ENCODE measurements at regions not wholly inside any gene's neighbourhood (a gene's known extent, or its start where the extent isn't known, plus 50 kb on each side); places are given as distances from the start of the nearest gene placed in this dataset.
A peak's percentile ranks its signal among the peaks of the same experiment; 100 is the strongest.

DNA sequence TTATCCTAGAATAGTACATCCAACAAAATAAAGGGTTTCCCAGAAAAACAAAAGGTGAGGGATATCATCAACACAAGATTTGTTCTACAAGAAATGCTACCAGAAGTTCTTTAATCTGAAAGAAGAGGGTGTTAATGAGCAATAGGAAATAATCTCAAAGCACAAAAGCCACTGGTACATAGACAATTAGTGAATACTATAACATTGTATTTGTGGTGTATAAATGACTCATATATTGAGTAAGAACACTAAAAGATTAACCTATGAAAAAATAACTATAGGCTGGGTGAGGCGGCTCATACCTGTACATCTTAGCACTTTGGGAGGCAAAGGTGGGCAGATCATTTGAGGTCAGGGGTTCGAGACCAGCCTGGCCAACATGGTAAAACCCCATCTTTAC is 210.2 kb upstream of the SLITRK3 start:
- Histone ChIP-seq H3K36me3 (ENCODE audit: control insufficient read depth, insufficient read depth, low read length) (no peaks in the 10 kb centered on the region), H3K4me3 (ENCODE audit: low read depth, low read length) (no peak overlapping the region), H3K27me3 (ENCODE audit: control insufficient read depth, insufficient read depth, low read length) (no peaks in the 10 kb centered on the region)
- no peak for FAIRE-seq
- peak; percentile 29 for DNase-seq (ENCODE audit: low read depth)
- TF ChIP-seq, protein P1, sequence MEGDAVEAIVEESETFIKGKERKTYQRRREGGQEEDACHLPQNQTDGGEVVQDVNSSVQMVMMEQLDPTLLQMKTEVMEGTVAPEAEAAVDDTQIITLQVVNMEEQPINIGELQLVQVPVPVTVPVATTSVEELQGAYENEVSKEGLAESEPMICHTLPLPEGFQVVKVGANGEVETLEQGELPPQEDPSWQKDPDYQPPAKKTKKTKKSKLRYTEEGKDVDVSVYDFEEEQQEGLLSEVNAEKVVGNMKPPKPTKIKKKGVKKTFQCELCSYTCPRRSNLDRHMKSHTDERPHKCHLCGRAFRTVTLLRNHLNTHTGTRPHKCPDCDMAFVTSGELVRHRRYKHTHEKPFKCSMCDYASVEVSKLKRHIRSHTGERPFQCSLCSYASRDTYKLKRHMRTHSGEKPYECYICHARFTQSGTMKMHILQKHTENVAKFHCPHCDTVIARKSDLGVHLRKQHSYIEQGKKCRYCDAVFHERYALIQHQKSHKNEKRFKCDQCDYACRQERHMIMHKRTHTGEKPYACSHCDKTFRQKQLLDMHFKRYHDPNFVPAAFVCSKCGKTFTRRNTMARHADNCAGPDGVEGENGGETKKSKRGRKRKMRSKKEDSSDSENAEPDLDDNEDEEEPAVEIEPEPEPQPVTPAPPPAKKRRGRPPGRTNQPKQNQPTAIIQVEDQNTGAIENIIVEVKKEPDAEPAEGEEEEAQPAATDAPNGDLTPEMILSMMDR (IDR thresholded peaks at IDR 0.05; ENCODE audit: insufficient read depth, low read length, severe bottlenecking) = no peak

DNA sequence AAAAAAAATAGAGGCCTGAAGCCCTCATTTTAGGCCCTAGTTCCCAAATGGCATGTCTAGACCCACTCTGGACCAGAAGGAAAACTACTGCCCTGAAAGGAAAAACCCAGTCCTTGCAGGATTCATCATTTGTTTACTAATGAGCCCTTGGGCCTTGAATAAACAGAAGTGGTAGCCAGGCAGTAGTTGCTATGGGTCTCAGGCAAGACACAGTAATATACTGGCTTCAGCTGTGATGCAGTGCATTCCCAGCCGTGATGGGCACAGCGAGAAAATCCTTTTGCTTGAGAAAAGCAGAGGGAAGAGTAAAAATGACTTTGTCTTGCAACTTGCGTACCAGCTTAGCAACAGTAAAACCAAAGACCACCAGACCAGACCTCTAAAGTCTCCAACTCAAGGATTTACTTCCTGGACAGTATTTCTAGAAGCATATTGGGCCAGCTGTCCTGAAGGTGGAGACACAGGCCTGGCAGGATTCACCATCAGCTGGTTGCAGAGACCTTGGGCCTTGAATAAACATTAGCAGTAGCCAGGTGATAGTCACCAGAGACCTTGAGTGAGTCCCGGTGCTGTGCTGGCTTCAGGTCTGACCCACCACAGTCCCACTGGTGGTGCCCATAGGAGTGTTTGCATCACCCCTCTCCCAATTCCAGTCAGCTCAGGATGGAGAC is 208.3 kb upstream of the SLITRK3 start:
- FAIRE-seq = no peak
- no peaks in the 10 kb centered on the region for H3K36me3 ChIP-seq (ENCODE audit: control insufficient read depth, insufficient read depth, low read length)
- H3K4me3 ChIP-seq (ENCODE audit: low read depth, low read length) = no peak overlapping the region
- no peak for DNase-seq (ENCODE audit: low read depth)
- H3K27me3 ChIP-seq (ENCODE audit: control insufficient read depth, insufficient read depth, low read length) = no peaks in the 10 kb centered on the region
- TF ChIP-seq, protein P1 (IDR thresholded peaks at IDR 0.05; ENCODE audit: insufficient read depth, low read length, severe bottlenecking) = no peak

DNA sequence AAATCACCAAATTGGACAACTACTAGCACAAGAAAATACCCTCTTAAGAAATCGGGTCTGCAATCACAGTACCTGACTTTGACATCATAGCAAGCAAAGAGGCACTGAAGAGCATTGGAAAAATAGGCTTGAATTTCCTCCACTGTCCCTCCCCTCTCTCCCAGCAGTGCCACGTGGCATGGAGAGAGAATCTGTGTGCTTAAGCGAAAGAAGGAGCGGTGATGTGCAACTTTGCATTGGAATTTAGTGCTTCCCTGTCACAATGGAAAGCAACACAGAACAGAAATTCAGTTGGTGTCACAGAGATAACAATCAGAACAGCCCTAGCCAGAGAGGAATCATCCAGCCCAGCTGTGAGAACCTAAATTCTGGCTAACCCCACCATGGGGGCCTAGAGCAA is 207.5 kb upstream of the SLITRK3 start:
- no peak for DNase-seq (ENCODE audit: low read depth)
- H3K36me3 ChIP-seq (ENCODE audit: control insufficient read depth, insufficient read depth, low read length) = no peaks in the 10 kb centered on the region
- TF ChIP-seq, protein P1 (IDR thresholded peaks at IDR 0.05; ENCODE audit: insufficient read depth, low read length, severe bottlenecking) = no peak
- H3K4me3 ChIP-seq (ENCODE audit: low read depth, low read length) = no peak overlapping the region
- no peaks in the 10 kb centered on the region for H3K27me3 ChIP-seq (ENCODE audit: control insufficient read depth, insufficient read depth, low read length)
- FAIRE-seq = no peak

DNA sequence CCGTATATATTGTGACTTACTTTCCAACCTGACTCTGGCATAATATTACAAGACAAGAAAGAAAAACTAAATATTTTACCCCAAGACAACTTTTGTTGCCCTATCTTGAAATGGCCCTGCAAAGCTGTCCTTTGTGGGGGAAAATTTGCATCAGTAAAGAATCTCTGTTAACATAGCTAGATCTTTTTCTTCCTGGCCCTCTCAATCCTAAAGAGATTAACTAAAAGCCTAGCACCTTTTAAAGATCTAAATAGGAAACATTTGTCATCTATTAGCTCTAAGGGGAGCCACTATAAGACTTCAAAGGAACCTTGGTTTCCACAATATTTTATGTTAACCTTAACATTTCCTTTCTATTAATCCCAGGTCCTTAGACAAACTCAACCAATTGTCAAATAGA is 199.0 kb upstream of the SLITRK3 start:
- no peak for DNase-seq (ENCODE audit: low read depth)
- FAIRE-seq = no peak
- TF ChIP-seq, protein P1 (IDR thresholded peaks at IDR 0.05; ENCODE audit: insufficient read depth, low read length, severe bottlenecking) = no peak
- Histone ChIP-seq H3K4me3 (ENCODE audit: low read depth, low read length) (no peak overlapping the region), H3K27me3 (ENCODE audit: control insufficient read depth, insufficient read depth, low read length) (no peaks in the 10 kb centered on the region), H3K36me3 (ENCODE audit: control insufficient read depth, insufficient read depth, low read length) (no peaks in the 10 kb centered on the region)

DNA sequence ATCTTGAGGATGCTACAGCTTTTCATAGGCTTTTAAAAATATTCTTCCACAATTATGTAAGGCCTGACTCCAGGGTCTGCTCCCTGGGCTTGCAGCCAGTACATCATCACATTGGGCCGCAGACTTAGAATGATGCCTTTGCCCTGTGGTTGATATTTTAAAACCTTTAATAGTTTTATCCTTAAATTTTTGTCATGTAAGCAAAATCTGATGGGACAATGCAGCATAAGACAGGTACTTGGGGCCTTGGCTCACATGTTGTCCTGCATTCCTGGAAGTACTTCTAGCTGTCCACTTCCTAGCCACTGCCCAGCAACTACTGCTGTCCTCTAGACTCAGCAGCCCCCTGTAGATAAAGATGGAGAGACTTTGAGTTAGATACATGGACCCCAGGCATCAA is 197.3 kb upstream of the SLITRK3 start:
- Histone ChIP-seq H3K4me3 (ENCODE audit: low read depth, low read length) (no peak overlapping the region), H3K36me3 (ENCODE audit: control insufficient read depth, insufficient read depth, low read length) (no peaks in the 10 kb centered on the region), H3K27me3 (ENCODE audit: control insufficient read depth, insufficient read depth, low read length) (no peaks in the 10 kb centered on the region)
- FAIRE-seq = no peak
- DNase-seq (ENCODE audit: low read depth) = no peak
- TF ChIP-seq, protein P1 (IDR thresholded peaks at IDR 0.05; ENCODE audit: insufficient read depth, low read length, severe bottlenecking) = no peak

DNA sequence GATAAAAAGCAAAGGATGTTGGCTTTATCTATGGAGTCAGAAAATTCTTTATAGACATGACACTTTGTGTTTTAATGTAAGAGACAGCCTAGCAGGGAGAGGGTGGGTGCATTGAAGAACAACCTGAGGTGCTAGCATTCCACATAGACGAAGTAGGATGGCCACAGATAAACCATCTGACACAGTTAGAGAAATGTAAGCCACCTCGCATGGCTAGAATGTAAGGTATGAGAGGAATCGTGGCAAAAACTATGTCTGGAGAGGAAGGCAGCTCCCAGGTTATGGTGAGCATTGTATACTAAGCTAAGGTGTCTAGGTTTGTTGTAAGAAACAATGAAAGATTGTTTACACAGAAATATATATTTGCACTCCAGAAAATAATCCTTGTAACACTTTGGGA is 194.0 kb upstream of the SLITRK3 start:
- DNase-seq (ENCODE audit: low read depth) (no peak), FAIRE-seq (no peak)
- Histone ChIP-seq H3K4me3 (ENCODE audit: low read depth, low read length) (no peak overlapping the region), H3K27me3 (ENCODE audit: control insufficient read depth, insufficient read depth, low read length) (no peaks in the 10 kb centered on the region), H3K36me3 (ENCODE audit: control insufficient read depth, insufficient read depth, low read length) (no peaks in the 10 kb centered on the region)
- TF ChIP-seq, protein P1 (IDR thresholded peaks at IDR 0.05; ENCODE audit: insufficient read depth, low read length, severe bottlenecking) = no peak
